AG08396 (cell line): ENCODE measurements at regions not wholly inside any gene's neighbourhood (a gene's known extent, or its start where the extent isn't known, plus 50 kb on each side); places are given as distances from the start of the nearest gene placed in this dataset.

Experiments used
- DNase-seq: peaks from one replicate; pipeline ENCODE4 v3.0.0; 2012; ENCODE audit warnings: low spot score, mixed read lengths

- DNase-seq: no peak
Measured at GRCh38 chr3:16658004-16658924, 53.0 kb upstream of the DAZL start.

- no peak for DNase-seq
Measured at GRCh38 chr3:16658925-16659793, 53.9 kb upstream of the DAZL start.

GRCh38 chr3:16663854-16664712 lies 58.9 kb upstream of the DAZL start:
- no peak for DNase-seq

- no peak for DNase-seq
Measured at GRCh38 chr3:16665282-16665741, 60.1 kb upstream of the DAZL start.

GRCh38 chr3:16666206-16666605 lies 61.0 kb upstream of the DAZL start:
- no peak for DNase-seq

- DNase-seq: no peak
Measured at GRCh38 chr3:16667633-16668032, 62.4 kb upstream of the DAZL start.

- DNase-seq: no peak
Measured at GRCh38 chr3:16668776-16669545, 63.7 kb upstream of the DAZL start.

GRCh38 chr3:16670191-16670590 lies 65.0 kb upstream of the DAZL start:
- no peak for DNase-seq

- no peak for DNase-seq
Measured at GRCh38 chr3:16671690-16672089, 66.5 kb upstream of the DAZL start.

GRCh38 chr3:16673530-16673929 lies 68.3 kb upstream of the DAZL start:
- no peak for DNase-seq

GRCh38 chr3:16675805-16676204 lies 70.6 kb upstream of the DAZL start:
- no peak for DNase-seq

GRCh38 chr3:16686679-16687078 lies 81.5 kb upstream of the DAZL start:
- no peak for DNase-seq

GRCh38 chr3:16687221-16687620 lies 82.0 kb upstream of the DAZL start:
- no peak for DNase-seq

- no peak for DNase-seq
Measured at GRCh38 chr3:16692486-16693344, 87.5 kb upstream of the DAZL start.

- no peak for DNase-seq
Measured at GRCh38 chr3:16693820-16694219, 88.6 kb upstream of the DAZL start.

- no peak for DNase-seq
Measured at GRCh38 chr3:16695710-16696109, 90.5 kb upstream of the DAZL start.

- DNase-seq: no peak
Measured at GRCh38 chr3:16697443-16698147, 92.4 kb upstream of the DAZL start.

GRCh38 chr3:16700651-16701050 lies 95.4 kb upstream of the DAZL start:
- DNase-seq: no peak

- no peak for DNase-seq
Measured at GRCh38 chr3:16704941-16705340, 99.7 kb upstream of the DAZL start.

- no peak for DNase-seq
Measured at GRCh38 chr3:16707260-16707659, 102.0 kb upstream of the DAZL start.
